ENCODE measurements at regions not wholly inside any gene's neighbourhood (a gene's known extent, or its start where the extent isn't known, plus 50 kb on each side); places are given as distances from the start of the nearest gene placed in this dataset.

DNA sequence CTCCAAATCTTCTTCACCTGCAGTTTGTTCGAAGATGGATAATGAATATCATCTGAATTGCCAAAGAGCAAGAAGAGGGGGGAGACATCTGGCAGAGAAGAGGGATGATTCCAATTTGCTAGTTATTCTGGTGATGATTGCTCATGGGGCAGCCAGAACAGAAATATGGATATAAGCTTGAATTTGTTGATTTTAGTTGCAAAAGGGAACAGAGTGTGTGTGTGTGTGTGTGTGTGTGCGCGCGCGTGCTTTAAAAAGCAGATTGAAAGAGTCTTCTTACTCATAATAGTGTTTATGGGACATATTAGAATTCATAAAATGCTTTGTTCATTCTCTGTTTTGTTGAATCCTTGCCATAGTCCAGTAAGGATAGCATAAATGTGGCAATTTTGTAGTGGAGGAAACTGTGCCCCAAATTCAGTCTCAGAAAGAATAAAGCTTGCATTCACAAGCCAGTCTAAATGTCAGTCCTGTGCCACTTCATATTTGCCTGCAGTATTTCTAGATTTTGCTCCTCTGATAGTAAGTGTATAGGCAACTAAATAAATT is 436.3 kb upstream of the KLF4 start:
- DNase-seq (no peak), ATAC-seq (ENCODE audit: poor library complexity) (no peak)
- intact Hi-C loops (cut with DNase I), result no loop called here

DNA sequence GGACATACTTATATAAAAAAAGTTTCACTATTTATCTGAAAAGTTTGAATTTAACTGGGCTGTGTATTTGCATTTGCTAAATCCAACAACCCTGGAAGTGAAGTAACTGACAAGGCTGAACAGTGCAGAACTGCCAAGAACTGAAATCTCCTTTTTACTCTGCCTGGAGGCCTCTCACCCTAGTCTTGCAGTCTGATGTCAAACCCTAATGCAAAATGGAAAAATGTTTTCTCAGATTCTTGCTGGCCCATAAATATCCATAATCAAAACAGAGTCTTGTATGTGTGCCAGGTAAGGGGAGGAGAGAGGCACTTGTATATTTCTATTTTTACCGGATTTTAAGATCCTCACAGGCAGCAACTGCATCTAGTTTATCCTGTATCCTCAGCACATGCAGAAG is 432.7 kb upstream of the KLF4 start:
- DNase-seq (no peak), ATAC-seq (ENCODE audit: poor library complexity) (no peak)
- intact Hi-C loops (cut with DNase I), result no loop called here

DNA sequence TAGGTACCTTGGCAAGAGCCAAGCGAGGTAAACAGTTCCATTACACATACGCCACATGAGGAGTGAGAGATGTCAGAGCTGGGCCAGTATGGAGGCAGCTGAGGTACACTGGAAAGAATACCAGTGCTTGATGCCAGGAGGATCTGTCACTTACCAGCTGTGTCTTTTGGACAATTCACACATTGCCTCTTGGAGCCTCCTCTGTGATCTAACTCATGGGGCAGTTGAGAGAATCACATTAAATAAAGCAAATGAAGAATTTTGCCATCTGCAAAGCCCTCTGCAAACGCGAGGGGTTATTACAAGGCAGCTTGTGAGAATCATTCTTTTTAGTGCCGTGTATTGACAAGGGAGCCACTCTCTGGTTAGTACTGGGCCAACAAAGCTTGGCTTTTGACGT is 429.7 kb upstream of the KLF4 start:
- ATAC-seq (ENCODE audit: poor library complexity) (peak; percentile 43), DNase-seq (no peak)
- intact Hi-C loops (cut with DNase I), result no loop called here

DNA sequence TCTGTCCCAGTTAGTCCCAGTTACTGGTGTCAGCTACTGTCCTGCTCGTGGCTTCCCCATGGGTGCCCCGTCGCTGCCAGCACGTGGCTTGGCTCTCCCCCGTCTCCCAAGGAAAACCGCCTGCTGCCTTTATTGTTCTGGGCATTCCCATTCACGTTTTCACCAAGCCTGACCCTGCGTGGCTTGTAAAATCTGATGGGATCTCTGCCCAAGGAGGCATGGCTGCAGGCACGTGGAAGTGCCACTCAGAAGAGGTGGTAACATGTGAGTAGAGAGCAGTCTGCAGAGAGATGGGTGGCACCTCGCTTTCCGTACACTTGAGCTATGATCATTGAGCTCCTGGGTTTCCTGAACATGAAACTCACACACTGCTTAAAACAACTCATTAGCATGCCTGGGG is 429.2 kb upstream of the KLF4 start:
- DNase-seq (no peak), ATAC-seq (ENCODE audit: poor library complexity) (no peak)
- intact Hi-C loops (cut with DNase I), result no loop called here

DNA sequence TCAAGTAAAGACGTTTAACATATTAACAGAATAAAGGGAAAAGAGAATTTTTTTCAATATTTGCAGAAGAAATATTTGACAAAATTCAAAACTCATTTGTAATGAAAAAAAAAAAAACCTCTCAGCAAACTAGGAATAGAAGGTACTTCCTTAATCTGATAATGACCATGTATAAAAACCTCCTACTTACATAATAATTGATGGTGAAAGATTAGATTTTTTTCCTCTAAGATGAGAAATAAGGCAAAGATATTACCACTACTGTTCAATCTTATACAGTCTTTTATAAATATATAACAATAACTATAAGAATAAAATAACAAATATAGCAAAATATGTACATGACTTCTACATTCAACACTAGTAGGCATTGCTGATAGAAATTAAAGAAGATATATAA is 424.6 kb upstream of the KLF4 start:
- ATAC-seq (ENCODE audit: poor library complexity) (no peak), DNase-seq (no peak)
- intact Hi-C loops (cut with DNase I), result no loop called here

DNA sequence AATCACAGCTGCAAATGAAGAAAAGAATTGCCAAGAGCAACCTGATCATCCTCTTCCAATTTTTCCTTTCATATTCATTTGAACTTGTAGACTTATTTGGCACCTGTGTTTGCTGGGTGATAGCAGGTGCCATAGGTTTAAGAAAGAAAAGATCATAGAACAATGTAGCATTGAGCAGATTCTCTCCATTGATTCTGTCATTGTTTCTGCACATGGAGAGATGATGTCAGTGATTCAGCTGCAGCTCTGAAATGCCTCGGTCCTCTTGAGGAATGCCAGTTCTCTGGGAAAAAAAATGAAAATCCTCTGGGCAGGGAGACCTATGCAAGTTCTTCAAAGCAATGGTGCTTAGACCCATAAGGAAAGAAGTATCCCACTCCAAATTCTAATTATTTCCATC is 418.1 kb upstream of the KLF4 start:
- ATAC-seq (ENCODE audit: poor library complexity) (no peak), DNase-seq (no peak)
- intact Hi-C loops (cut with DNase I), result no loop called here

DNA sequence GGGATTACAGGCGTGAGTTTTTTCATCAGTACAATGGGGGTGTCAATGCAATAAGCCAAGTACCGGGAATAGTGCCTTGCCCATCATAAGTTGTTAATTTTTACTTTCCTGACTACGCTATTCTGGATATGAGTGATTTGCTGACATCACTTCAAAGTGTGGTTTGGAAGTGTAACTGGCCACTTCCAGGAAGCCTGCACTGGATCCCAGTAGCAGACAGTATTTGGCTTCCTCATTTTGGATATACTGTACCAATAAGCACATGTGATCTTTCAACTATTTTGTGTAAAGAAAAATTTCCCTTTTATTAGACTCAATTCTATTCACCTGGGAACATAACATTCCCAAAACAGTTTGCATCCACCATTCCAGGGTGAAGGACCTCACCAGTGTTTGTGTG is 417.7 kb upstream of the KLF4 start:
- intact Hi-C loops (cut with DNase I), result no loop called here
- ATAC-seq (ENCODE audit: poor library complexity), result peak; percentile 60

DNA sequence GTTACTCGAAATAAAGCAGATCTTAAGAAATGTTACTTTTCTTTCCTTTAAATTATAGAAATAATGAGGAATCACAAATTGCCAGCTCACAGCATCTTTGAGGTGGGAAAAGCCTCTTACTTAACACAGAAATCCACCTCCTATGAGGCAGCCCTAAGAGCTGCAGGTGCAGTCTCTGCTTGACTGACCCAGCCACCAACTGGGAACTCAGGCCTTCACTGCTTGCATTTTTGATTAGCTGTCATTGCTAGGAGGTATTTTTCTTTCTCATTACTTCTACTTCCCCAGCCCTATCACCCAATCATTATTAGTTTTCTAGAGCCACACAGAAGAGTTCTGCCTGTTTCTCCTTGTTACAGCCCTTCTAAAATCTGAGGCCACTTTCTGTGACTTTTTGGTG is 416.5 kb upstream of the KLF4 start:
- no peak for DNase-seq
- ATAC-seq (ENCODE audit: poor library complexity), result no peak
- intact Hi-C loops (cut with DNase I), result no loop called here

More for the DNA sequence above, 417.7 kb upstream of the KLF4 start:
- no peak for DNase-seq

DNA sequence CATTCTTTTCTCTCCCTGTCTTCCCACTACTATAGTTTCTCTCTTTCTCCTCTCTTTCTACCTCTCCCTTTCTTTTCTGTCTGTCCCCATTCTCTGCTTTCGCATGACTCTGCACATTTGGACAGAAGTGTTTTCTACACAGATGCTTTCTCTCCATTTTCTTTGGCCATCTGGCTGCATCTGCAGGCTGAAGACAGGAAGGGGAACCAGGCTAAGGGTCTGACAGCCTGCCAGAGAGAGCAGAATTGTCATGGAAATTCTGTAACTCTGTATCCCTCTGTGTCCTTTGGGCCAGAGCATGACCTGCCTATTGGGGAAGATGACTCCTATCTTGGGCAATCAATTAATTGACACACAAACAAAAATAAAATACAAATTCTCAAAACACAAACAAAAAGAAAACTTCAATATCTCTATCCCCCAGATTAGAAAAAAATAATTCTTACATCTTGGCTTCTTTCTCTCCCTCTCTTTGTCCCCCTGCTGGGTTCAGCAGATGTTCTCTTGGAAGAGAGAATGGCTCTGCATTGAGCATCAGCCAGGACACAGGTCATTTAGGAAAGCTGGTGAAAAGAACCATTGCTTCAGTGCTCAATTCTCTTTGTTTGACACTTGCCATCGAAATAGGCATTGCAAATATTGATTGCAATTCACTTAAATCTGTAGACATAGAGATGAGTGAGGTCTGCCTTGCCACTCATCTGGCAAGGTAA is 415.9 kb upstream of the KLF4 start:
- ATAC-seq (ENCODE audit: poor library complexity) (peak; percentile 85), DNase-seq (no peak)
- intact Hi-C loops (cut with DNase I), result no loop called here

DNA sequence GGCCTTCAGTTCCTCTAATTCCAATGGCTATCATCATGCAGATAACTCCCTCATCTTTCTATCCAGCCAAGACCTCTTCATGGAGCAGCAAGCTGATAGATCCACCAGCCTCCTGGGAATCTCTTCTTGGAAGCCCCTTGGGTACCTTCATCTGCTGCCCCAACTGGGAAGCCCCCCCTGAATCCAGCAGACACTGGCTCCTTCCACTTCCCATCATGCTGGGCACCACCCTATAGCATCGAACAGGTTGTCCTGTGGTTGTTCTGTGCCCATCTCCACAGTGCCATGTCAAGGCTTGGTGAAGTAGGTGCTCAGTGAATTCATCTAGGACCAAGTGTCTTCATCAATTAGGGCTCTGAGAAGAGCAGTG is 410.4 kb upstream of the KLF4 start:
- DNase-seq (no peak), ATAC-seq (ENCODE audit: poor library complexity) (no peak)

DNA sequence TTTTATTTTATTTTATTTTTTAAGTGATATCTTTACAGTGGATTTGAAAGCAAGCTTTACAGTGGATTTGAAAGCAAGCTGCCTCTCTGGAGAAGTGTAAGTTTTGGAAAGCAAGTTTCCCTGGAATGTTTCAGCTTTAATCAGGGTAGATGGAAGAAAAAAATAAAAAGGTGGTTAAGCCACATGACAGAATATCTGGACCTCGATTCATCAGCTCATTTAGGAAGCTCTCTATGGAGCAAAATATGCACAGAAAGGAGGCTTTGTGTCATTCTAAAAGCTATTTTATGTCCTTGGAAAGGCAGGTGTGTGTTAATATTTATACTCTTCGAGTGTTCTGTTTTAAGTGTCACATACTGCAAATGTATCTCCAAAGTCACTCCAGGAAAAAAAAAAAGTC is 409.2 kb upstream of the KLF4 start:
- intact Hi-C loops (cut with DNase I), result no loop called here
- no peak for DNase-seq
- no peak for ATAC-seq (ENCODE audit: poor library complexity)

More for the DNA sequence above, 410.4 kb upstream of the KLF4 start:
- intact Hi-C loops (cut with DNase I), result no loop called here

DNA sequence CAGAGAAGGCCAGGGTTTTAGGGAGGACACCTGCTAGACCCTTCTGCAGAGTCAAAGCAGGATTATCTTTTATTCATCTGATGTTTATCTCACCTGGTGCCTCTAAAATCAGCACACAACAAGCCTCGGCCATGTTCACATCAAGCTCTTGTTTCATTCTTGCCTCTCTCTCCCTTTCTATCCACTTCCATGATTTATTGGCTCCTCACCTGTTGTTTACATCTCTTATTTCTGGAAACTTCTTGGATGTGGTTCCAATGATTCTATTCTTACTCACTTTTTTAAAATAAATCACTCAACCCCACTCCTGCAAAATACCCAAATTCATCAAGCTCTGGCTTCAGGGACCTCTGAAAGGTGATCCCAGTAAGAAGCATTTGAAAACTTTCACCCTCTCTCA is 407.0 kb upstream of the KLF4 start:
- intact Hi-C loops (cut with DNase I), result no loop called here
- DNase-seq (no peak), ATAC-seq (ENCODE audit: poor library complexity) (no peak)

DNA sequence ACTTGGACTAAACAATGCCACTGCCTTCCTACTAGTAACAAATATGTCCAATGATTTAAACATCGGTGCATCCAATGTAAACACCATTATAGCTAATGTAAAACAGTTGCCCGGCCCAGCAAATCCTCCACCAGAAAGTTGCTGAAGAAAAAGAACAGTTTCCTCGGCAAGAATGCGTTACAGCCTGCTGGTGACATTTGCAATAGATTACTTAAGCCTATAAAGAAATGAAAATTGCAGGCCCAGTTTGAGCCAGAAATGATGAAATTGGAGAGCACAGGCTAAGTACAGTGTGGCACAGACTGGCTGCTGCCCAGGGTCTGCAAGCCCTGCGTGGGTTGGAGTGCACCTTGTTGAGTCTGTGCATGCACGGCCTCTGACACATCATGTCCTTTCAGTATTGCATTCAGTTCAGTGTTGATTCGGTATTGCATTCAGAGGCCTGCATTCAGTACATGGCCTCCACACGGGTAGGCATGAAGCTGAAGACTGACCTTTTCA is 406.0 kb upstream of the KLF4 start:
- intact Hi-C loops (cut with DNase I), result no loop called here
- DNase-seq (no peak), ATAC-seq (ENCODE audit: poor library complexity) (no peak)

DNA sequence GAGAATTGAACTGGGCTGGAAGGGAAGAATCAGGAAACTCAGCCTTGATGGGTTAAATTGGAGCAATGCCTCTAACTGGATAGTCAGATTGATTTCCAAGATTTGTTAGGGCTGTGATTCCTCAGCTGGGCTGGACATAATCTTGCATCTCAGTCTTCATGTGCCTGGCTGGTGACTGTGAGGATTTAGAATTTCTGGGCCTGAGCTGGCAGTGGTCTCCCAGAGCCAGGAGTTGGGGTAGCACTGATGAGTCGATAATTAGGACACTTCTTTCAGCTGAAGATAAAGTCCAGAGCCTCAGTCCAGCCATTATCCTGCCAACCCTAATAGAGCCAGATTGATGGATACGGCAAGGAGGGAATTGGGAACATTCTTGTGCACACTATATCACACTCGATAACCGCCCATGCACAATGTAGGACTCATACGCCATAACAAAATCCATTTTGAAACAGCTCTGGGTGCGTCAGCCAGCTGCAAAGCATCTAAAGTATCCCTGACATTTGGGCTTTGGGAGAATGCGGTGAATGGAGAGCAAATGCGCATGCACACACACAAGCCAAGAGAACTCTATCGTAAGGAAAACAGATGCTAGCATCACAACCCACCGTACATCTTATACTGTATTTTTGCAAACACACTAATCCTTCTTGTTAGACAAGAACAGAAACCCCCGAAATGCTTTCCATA is 405.1 kb upstream of the KLF4 start:
- ATAC-seq (ENCODE audit: poor library complexity) (peak; percentile 59), DNase-seq (no peak)
- intact Hi-C loops (cut with DNase I), result no loop called here

DNA sequence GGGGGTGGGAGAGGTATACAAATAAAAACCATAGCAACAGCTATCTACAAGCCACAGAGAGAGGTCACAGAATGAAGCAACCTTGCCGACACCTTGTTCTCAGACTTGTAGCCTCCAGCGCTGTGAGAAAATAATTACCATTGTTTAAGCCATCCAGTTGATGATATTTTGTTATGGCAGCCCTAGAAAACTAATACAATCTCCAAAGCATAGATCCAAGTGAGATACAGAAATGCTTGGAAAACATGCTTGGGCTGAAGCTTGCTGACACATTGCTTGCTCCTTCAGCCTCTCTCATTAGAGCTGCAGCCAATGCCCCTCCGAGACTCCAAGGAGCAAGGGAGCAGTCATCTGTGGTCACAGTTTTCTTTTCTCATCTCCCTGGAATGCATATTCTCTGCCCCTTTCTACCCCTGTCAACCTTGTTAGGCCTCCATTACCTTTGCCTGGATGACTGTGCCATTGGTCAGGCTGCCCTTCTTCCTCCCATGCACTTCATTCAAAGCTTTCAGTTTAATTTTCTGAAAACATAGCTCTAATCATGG is 401.4 kb upstream of the KLF4 start:
- intact Hi-C loops (cut with DNase I), result no loop called here
- no peak for ATAC-seq (ENCODE audit: poor library complexity)
- DNase-seq, result no peak

DNA sequence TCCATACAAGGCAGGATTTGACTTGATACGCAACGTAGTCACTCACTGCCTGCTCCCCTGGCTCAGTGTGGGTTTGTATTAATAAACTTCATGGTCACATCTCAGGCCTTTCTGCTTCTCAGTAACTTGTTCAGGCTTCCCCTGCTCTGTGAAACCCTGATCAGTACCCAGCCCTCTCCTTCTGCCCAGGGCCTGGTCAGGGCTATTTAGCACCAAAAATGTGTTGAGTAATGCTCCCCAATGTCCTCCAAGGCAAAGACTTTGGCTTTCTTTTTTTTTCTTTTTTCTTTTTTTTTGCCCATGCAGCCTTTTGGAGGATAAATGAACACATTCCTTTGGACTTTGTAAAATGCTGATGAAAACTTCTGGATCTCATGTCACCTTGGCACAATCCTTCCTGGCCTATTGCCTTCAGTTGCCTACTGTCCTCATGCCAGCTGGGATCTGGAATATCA is 399.2 kb upstream of the KLF4 start:
- intact Hi-C loops (cut with DNase I), result no loop called here
- peak; percentile 22 for ATAC-seq (ENCODE audit: poor library complexity)
- no peak for DNase-seq

DNA sequence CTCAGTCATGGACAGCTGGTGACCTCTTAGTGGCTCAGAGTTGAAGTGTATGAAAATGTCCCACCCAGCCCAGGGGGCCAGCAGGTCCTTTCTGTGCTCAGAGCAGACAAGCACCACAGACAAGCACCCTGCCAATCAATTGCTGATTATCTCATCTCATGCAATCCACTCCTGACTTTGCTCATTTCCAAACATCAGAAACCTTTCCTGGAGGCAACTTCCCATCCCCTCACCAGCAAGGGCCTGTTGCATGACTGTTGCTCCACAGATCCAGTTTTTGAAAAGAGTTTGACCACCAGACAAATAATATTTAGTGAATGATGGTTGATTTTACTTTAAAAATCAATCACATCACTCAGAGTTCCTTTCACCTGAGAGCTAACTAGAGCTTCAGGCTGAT is 397.3 kb upstream of the KLF4 start:
- intact Hi-C loops (cut with DNase I), result no loop called here
- DNase-seq (no peak), ATAC-seq (ENCODE audit: poor library complexity) (no peak)

DNA sequence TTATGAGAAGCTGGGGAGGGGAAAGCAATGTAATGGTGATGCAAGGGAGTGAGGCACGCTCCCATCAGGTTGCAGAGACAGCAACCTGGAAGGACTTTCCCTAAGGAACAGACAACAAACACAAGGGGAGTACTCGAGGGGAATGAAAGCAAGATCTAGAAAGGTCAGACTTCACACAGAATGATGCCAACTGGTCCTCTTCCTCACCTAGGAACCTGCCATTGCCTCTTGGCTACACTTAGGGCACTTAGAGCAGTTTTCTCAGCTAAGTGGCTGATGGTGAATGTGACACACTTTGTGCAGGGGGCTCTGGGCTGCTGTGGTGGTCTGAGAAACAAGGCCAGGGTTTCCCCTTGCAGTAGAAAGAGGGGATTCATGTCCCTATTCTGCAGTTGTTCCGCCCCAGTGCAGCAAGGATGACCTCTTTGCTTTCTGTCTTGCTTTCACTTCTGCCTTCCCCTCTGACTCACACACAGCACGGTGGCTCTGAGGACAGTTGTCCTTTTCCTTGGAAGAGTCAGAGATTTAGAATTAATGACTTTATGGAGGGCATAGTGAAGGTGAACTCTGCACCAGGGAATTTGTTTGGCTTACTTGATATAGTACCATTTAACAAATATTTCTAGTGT is 394.0 kb upstream of the KLF4 start:
- intact Hi-C loops (cut with DNase I), result no loop called here
- DNase-seq (no peak), ATAC-seq (ENCODE audit: poor library complexity) (no peak)

DNA sequence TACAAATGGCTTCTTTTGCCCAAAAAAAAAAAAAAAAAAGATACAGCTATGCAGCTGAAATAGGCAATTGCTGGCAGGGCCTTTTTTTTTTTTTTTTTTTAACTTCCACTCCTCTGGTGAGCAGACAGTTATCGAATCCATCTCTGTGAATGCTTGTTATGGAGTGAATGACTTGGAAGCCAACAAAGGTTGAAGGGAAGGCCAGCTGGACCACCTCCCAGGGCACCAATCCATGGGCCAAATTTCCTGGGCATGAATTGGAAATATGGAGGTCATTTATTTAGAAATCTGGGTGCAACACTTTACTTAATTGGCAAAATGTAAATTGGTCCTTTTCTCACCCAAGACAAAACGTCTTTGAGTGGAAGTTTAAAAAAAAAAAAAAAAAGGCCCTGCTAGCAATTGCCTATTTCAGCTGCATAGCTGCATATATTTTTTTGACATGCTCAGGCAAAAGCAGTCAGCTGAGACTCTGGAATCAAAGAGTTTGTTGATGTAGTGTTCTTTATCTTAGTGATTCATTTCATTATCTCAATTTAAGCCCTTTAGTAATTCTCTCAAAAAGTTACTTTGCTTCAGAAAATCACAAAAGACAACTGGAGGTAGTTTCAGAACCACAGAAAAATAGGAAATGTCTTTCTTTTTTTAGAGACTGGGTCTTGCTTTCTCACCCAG is 392.2 kb upstream of the KLF4 start:
- ATAC-seq (ENCODE audit: poor library complexity), result no peak
- intact Hi-C loops (cut with DNase I), result no loop called here
- DNase-seq, result no peak
